DMS79 treated with DMSO at 0.1 percent for 48 hours (cell line): ENCODE measurements at regions not wholly inside any gene's neighbourhood (a gene's known extent, or its start where the extent isn't known, plus 50 kb on each side); places are given as distances from the start of the nearest gene placed in this dataset.

Experiments
- DNase-seq: peaks from one replicate; lab custom pipeline; 2025; lab: John Stamatoyannopoulos, UW

DNA sequence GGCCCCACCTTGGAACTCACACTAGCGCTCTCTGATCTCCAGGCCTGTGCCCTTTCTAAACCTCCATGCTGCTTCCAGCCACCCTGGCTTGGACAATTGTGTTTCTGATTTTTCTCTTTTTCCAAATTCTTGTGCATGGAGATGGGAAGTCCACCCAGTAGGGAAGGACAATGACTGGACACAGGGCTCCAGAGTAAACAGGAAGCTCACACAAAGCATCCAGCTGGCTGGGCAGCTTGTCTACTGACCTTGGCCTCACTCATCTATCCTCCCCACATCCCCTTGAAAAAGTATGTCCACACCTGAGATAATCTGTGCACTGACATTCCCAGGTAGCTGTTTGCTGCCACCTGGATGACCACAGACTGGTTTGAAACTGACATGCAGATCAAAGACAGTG, 331.2 kb upstream of the MAF start:
- no peak for DNase-seq

DNA sequence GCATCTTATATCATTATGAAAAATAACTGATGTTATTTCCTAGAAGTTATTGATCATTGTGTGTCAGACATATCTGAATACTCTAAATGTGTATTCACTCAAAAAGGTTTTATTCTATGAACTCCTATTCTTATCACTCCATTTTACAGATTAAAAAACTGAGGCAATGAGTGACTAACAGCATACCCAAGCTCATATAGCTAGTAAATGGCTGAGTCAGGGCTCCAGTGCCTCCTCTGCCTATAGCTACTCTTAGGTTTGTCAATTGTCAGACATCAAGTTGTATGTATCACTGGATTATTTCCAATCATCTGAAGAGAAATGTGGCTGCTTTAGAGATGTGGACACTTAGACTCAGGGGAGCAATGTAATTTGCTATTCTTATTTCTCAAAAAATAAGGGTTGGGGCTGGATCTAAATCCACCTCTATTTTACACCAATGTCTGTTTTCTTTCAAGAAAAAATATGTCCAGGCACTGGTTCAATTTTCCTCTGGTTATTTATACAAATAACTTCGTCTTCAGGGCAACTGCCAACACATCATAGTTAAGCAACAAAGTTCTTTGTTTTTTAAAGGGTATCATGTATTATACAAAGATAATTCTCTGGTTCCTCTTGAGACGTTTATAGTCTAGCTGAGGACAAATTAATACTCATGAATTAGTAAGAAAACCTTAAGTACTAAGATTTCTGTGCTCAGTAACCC, 328.9 kb upstream of the MAF start:
- DNase-seq: no peak

DNA sequence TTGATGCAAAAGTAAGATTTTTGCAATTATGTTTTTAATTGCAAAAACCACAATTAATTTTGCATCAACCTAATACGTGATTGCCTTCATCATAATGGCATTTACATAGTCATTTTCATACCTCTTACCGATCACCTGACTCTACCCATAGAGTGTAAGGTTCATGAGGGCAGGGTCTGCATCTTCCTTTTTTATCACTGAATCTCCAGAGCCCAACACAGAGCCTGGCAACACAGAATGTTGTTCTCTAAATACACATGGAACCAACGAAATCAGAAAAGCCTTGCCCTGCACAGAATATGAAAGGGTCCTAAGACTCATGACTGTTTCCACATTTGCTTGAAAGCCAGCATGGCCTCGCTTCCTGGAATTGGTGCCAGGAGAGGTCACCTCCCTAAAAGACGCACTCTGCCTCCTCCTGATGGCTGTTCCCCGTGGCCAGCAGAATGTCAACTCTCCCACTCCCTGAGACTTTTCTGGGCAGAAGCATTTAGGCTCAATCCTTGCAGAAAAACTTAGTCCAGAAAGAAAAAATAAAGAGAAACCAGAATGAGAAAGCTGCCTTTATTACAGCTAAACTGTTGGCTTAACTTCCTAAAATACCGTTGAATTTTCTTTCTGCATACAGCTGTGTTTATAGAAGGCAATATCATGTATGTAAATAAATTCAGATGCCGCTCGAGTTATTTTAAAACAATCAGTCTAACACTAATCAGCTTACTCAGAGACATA, 327.8 kb upstream of the MAF start:
- no peak for DNase-seq

DNA sequence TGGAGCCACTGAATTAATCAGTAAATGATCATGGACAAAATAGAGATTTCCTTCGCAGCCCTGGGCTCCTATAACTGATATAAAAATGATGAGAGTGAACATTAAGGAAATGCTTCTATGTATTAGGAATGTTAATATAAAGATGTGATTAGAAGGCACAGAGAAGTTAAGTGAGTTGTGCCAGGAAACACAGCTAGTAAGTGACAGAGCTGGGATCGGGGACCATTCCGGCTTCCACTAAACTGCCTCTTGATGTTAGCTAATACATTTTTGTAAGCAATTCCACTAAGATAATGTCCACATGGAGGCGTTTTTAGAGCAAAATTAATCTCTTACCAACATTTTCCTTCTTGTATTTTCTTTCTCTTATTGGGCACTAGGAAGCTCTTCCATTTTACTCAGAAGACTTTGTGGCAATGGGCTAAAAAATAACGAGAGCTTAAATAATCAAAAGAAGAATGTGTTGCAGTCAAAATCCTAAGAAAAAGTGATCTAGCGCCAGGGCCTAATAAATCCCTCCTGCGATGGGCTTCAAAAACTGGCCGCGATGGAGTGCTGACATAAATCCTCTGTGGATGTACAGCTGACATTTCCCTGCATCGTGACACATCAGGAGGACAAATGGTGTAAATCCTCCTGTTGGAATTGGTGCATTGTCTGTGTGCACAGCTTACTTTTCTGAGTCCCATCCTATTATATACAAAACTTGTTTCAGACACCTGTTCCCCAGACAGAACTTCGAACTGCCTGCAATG, 326.1 kb upstream of the MAF start:
- DNase-seq: no peak

DNA sequence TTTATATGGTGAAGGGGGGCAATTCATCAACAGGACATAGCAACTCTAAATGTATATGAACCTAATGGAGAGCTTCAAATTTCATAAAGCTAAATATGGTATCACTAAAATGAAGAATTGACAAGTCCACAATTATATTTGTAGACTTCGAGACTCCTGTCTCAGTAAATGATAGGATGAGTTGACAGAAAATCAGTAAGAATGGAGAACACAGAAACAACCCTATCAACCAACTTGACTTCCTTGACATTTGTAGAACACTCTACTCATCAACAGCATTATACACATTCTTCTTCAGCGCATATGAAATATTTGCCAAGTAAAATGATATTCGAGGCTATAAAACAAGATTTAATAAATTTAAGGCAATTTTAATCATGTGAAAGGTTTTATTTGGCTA, 322.9 kb upstream of the MAF start:
- DNase-seq: no peak

DNA sequence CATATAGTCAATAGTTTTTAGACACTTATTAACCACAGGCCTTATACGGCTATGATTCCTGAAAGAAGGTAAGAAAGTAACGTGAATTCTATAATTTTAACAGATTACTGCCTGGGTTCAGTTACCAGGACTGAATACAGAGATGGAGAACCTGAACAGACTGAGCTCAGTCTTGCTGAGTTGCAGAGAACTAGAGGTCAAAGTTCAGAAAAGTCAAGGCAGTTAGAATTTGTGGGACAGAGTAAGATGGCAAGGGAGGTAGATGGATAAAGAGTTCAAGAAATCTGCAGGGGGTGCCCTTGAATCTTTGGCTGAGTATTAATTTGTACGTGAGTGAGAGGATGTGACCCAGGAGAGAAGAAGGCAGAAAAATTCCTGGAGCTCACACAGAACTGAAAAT, 320.1 kb upstream of the MAF start:
- no peak for DNase-seq

DNA sequence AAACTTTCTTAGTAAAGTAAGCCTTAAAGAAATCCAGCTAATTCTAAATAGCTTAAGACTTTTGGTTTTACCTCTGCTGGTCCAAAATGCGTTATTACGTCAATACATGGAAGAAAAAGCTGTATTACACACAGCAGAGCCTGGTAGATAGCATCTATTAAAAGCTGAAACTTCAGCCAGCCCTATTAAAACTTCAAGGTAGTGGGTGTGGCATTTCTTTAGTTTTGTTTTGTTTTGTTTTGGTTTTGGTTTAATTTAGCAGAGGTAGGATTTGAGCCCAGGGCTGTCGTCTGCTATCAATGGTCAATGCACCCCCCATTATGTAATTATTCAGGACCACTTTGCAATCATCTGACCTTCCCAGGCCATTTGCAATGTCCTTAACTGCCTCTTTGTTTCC, 318.4 kb upstream of the MAF start:
- DNase-seq: no peak

DNA sequence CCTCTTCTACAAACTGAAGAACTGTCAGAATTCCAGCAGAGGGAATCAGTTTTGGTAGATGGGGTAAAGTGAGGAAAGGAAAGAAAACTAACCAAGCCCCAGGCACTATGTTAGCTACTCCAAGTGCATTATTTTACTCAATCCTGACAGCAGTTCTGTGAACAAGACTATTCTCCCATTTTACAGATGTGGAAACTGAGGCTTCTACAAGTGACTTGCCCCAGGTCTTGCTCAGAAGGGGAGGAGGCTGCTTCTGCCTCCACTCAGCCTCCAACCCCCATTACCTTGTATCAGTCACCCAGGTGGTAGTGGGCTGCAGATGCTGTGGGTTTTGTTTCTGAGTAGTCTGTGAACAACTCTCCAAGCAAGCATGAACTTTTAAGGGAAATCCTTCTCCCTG, 315.2 kb upstream of the MAF start:
- no peak for DNase-seq

DNA sequence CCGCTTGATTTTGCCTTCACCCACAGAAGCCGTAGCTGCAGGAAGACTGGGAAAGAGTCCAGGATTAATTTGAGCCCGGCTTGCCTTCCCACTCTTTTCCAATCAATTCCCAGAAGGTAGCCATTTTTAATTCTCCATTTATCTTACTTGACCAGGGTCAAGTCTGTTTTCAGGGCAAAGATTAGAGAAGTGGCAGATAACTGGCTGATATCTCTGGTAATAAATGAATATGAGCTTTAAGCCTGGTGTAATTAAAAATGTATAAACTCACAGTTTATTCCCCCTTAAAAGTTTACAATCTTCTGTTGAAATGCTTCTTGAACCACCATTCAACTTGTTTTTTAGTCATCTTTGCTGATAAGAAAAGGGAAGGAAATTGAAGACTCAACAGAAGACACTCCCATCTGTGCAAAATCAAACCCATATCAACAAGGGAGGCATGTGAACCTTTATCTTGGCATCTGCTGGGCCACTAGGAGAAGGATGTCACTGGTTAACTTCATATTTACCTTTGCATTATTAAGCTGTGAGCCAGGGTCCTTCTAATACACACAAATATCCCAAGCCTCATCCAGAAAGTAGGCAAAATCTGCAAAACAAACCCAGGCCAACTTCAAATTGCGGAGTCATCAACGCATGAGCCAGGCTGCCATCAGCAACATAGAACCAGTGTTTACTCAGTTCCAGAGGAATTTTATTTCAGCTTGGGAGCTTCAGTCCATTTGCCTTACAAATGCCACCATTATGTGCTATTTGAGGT, 314.6 kb upstream of the MAF start:
- DNase-seq: no peak

DNA sequence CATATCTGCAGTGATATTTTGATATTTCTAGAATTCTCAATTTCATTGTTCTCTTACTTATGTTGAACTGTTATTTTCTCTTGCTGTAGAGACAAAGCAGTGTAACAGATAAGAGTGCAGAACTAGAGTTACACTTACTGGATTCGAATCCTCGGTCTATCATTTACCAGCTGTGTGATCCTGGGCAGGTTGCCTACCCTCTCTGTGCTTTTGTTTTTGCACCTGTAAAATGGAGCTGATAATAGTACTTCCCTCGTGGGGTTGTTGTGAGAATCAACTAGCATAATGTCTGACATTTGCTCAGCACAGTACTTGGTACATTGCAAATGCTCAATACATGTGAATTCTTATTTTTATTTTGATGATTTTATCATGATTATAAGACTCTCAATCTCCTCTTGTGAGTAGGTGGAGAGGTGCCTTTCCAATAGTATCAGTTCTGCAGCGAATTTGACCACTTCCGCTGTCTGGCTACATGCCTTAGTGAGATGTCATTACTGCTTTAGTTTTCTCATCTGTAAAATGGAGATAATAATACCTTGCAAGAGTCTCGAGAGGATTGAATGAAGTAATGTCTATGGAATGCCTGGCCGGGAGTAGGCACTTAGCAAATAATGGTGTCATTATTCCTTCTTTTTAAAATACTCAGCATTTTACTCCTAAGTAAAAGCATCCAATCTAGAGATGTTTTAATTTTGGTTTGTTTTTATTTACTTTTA, 312.2 kb upstream of the MAF start:
- no peak for DNase-seq

DNA sequence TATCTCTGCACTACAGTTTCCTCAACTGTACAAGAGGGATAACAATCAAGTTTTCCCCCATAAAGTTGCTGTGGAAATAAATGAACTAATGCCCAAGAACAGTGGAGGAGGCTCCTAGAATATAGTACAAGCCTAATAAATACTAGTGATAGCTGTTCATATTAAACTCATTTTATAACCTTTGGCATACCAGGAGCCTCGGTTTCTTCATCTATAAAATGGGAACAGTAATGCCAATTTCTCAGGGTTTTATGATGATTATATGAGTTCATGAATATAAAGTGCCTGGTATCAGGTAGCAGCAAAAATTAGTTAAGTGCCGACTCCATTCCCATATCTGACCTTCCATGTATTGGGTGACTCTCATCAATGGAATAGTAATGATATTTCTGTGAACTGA, 311.1 kb upstream of the MAF start:
- DNase-seq: no peak

DNA sequence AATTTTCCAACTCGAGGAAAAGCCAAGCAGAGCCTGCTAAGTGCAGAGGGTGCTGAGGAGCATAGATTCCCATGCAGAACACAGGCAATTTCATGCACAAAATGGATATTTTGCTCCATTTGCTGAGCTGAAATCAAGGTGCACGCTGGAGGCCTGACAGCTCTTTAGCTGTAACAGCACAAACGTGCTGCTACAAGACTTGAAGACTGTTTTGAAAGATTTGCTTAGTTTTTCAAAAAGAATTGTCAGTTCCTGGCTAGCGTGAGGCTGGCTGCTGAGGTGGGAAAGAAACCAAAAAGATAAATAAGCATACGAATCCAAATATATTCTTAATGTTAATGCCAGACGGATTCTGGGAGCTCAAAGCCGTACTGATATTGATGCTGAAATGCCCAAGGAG, 309.0 kb upstream of the MAF start:
- DNase-seq: no peak

DNA sequence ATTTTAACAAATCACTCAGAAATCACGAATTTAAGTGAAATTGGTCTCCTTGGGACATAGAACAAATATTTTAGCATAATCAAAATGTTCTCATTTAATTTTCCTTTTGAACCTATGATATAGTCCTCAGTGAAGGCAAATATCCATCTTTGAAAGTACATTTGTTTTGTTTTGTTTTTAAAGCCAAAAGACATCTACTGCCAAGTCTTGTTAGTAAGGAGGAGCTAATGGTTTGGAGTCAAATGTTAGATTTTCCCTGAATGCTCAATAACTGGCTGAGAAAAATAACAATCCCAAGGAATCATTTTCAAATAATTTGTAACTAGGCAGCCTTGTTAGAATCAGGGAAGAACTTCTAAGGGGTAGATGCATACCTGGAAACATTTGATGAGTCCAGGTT, 302.9 kb upstream of the MAF start:
- no peak for DNase-seq

DNA sequence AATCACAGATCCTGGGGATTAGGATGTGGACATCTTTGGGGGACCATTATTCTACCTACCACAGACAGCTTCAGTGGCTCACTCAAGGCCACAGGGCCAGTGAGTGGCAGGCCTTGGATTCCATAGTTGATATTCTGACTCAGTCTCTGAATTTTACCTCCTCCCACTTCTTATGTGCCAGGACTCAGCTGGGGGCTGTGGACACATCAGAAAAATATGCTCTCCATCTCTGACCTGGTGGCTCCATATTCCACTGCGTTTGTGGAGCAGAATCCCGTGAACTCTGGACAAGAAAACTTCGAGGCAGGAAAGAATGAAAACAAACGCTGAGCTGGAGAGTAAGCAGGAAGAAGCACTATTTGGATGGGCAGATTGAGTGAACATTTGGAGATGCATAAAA, 301.8 kb upstream of the MAF start:
- DNase-seq: no peak

DNA sequence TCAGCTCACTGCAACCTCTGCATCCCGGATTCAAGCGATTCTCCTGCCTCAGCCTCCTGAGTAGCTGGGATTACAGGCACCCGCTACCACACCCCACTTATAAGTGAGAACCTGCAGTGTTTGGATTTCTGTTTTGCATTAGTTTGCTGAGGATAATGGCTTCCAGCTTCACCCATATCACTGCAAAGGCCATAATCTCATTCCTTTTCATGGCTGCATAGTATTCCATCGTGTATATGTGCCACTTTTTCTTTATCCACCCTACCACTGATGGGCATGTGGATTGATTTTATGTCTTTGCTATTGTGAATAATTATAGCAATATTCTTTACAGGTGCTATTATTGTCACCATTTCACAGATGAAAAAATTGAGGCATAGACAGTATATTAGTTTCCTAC, 301.0 kb upstream of the MAF start:
- DNase-seq: no peak

DNA sequence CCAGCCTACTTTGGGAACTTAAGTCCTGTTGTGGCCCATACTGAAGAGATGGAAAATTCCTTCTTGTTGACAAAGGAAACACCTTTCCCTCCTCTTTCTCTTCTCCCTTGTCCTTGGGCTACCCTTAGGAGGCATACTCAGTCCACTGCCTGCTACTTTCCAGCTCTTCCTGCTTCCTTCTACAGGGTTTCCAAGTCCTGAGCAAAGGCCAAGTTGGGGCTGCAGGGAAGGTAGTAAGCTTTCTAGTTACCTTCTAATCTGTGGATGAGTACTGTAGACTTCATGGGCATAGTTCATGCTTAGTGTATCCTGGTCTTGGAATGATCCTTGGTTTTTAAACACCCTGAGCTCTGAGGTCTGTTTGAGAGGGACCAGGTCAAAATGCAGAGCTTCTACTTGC, 299.2 kb upstream of the MAF start:
- no peak for DNase-seq

DNA sequence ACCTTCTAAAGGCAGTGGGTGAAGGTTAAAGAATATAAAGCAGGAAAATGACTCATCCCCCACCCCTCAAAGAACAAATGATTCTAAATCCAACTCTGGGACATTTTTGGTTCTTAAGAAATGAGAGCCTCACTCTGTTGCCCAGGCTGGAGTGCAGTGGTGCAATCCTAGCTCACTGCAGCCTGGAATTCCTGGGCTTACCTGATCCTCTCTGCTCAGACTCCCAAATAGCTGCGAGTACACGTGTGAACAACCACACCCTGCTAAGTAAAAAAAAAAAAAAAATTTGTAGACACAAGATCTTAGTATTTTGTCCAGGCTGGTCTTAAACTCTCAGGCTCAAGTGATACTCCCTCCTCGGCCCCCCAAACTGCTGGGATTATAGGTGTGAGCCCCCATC, 298.8 kb upstream of the MAF start:
- no peak for DNase-seq

DNA sequence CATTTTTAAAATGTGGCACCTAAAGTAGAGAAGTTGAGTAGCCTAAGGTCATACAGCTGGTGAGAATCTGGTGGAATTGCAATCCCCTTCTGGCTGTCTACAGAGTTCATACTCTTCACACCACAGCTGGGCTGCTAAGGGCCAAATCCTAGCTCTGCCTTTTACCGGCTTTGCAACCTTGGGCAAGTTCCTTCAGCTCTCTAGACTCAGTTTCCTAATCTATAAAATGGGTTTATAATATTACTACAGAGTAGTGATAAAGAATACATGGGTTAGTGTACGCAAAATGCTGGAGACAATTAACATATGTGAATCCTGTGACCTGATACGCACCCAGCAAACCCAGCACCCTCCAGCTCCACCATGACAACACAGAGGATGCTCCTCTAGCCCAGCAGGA, 298.2 kb upstream of the MAF start:
- DNase-seq: no peak

DNA sequence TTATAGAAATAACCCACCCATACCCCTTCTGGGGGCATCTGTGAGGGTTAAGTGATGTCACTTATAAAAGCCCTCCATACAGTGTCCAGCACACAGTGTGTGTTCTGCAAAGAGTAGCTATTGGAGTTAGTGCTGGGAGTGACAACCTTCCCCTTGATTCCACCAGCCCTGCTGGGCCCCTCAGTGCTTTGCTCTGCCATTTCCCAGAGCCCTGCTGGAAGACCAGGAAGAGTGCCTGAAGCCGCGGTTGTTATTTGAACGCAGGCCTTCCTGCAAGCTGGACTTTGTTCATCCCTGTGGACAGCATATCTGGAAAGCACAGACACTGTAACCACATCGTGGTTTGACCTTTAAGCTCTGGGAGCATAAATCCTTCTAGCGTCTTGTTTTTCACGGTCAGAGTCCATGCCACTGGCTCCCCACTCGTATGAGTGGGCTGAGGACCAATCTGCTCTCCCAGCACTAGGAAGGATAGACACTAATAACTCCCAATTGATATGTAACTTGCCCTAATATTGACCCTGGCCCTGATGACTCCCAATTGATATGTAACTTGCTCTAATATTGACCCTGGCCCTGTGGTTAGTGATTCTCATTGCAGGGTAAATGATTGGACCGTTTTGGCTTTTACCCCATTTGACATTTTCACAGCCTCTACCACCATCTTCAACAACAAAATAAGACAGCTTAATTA, 297.1 kb upstream of the MAF start:
- no peak for DNase-seq

DNA sequence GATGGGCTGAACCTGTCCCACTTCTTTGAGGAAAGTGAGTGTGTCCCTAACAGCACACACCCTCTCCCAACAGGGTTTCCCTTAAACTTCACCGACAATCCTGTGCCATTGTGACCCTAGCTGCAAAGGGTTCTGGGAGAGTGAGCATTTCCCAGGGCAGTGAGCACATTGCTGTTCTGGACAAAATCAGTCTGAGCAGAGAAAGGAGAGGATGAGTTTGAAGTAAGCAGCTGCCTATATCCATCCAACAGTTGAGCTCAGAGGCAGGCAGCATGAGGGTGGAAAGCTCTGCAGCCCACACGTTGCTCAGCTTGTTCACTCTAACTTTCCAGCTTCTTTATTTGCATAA, 296.5 kb upstream of the MAF start:
- no peak for DNase-seq

DNA sequence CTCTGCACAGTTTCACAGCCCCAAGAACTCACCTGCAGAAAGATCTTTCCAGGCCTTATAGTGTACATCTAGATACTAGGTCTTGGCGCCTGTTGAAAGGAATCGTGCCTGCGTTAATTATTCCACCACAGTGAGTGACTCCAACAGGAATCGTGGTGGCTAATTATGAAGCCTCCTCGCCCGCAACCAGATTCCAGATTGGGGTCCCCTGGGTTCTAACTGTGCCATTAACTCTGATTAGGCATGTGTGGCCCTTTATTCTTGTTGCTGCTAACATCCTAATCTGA, 295.3 kb upstream of the MAF start:
- DNase-seq: no peak
